ENCODE measurements at regions not wholly inside any gene's neighbourhood (a gene's known extent, or its start where the extent isn't known, plus 50 kb on each side); places are given as distances from the start of the nearest gene placed in this dataset.

DNA sequence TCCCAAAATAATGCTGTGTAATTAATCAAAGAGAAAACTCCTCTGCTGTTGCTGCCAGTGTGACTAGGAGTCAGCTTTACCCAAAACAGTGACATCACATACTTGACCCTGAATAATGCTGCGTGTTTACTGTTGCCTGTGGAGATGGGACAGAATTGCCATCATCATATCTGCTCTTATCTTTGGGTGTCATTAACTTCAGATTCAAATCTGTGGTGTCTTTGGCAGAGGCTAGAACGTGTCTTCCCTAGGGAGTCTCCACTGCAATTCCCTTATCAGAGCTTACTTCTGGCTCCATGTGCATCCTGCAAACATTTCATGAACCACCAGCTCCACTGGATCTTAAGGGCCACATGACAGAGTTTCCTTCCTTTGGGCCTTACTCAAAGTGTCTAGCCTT is 88.9 kb upstream of the MRPS30 start:
- Histone ChIP-seq H3K36me3 (ENCODE audit: low read depth) (no peaks in the 10 kb centered on the region), H3K4me1 (ENCODE audit: insufficient read depth, poor library complexity, severe bottlenecking) (no peaks in the 10 kb centered on the region), H3K9me3 (ENCODE audit: severe bottlenecking) (no peaks in the 10 kb centered on the region), H3K27ac (ENCODE audit: poor library complexity, severe bottlenecking) (no peak overlapping the region), H3K27me3 (ENCODE audit: insufficient read depth, poor library complexity, severe bottlenecking) (no peaks in the 10 kb centered on the region), H3K4me3 (ENCODE audit: severe bottlenecking) (no peak overlapping the region)
- ATAC-seq (ENCODE audit: low read depth) (no peak), DNase-seq (ENCODE audit: low spot score) (no peak)
- TF ChIP-seq, protein P1, sequence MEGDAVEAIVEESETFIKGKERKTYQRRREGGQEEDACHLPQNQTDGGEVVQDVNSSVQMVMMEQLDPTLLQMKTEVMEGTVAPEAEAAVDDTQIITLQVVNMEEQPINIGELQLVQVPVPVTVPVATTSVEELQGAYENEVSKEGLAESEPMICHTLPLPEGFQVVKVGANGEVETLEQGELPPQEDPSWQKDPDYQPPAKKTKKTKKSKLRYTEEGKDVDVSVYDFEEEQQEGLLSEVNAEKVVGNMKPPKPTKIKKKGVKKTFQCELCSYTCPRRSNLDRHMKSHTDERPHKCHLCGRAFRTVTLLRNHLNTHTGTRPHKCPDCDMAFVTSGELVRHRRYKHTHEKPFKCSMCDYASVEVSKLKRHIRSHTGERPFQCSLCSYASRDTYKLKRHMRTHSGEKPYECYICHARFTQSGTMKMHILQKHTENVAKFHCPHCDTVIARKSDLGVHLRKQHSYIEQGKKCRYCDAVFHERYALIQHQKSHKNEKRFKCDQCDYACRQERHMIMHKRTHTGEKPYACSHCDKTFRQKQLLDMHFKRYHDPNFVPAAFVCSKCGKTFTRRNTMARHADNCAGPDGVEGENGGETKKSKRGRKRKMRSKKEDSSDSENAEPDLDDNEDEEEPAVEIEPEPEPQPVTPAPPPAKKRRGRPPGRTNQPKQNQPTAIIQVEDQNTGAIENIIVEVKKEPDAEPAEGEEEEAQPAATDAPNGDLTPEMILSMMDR (IDR thresholded peaks at IDR 0.05; ENCODE audit: poor library complexity, severe bottlenecking), result no peak

DNA sequence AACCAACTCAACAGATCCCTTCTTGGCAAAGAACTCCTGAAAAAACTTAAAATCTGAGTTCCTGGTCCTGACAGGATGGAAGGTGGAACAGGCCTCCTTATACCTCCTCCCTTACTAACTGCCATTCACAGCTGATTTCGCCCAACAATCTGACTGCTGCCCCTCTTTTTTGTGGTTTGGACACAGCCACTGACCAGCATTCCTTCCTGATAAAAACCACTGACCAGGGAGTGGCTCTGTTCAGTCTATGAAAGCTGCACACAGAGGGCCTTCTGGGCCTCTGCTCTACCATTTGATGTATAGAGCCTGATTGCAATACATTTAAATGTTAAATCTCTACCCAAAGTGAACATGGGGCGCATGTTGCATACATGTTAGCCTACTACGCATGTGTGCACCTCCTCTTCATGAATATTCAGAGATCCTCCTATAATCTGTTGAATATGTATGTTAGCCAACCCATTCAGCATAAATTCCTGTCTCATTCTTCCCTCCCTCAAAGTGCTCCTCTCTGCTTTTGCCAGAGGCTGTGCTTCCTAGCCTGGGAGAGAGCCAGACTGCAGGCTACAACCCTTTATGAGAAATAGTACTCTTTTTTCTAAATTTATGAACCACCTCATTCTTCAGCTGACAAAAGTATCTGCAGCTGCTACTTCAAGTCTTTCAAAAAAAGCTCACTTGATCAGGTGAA is 93.7 kb upstream of the MRPS30 start:
- ATAC-seq (ENCODE audit: low read depth) (no peak), DNase-seq (ENCODE audit: low spot score) (no peak)
- no peak overlapping the region for H3K27ac ChIP-seq (ENCODE audit: poor library complexity, severe bottlenecking)
- no peaks in the 10 kb centered on the region for H3K27me3 ChIP-seq (ENCODE audit: insufficient read depth, poor library complexity, severe bottlenecking)
- no peaks in the 10 kb centered on the region for H3K36me3 ChIP-seq (ENCODE audit: low read depth)
- H3K4me3 ChIP-seq (ENCODE audit: severe bottlenecking), result no peak overlapping the region
- H3K9me3 ChIP-seq (ENCODE audit: severe bottlenecking), result no peaks in the 10 kb centered on the region
- TF ChIP-seq, protein P1 (IDR thresholded peaks at IDR 0.05; ENCODE audit: poor library complexity, severe bottlenecking), result no peak
- no peaks in the 10 kb centered on the region for H3K4me1 ChIP-seq (ENCODE audit: insufficient read depth, poor library complexity, severe bottlenecking)

DNA sequence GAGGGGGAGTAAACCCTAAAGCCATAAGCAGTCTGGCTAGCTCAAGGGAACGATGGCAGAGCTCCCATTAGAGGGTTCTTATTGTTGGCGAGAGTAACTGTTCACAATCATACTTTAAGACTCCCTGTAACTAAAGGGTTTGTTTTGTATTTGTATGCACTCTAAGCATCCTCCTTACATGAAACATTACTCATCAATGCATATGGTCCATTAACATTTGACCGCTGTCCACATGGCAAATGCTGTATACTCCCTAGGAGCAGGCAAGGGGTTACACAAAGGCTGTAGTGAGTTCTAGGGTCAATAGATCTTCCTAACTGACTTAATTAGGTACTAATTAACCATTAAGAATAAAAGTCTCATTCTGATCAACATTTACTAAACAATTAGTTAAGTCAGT is 95.3 kb upstream of the MRPS30 start:
- H3K4me3 ChIP-seq (ENCODE audit: severe bottlenecking), result no peak overlapping the region
- no peak overlapping the region for H3K27ac ChIP-seq (ENCODE audit: poor library complexity, severe bottlenecking)
- H3K9me3 ChIP-seq (ENCODE audit: severe bottlenecking), result no peaks in the 10 kb centered on the region
- TF ChIP-seq, protein P1 (IDR thresholded peaks at IDR 0.05; ENCODE audit: poor library complexity, severe bottlenecking), result no peak
- no peaks in the 10 kb centered on the region for H3K36me3 ChIP-seq (ENCODE audit: low read depth)
- H3K27me3 ChIP-seq (ENCODE audit: insufficient read depth, poor library complexity, severe bottlenecking), result no peaks in the 10 kb centered on the region
- DNase-seq (ENCODE audit: low spot score) (no peak), ATAC-seq (ENCODE audit: low read depth) (no peak)
- no peaks in the 10 kb centered on the region for H3K4me1 ChIP-seq (ENCODE audit: insufficient read depth, poor library complexity, severe bottlenecking)

DNA sequence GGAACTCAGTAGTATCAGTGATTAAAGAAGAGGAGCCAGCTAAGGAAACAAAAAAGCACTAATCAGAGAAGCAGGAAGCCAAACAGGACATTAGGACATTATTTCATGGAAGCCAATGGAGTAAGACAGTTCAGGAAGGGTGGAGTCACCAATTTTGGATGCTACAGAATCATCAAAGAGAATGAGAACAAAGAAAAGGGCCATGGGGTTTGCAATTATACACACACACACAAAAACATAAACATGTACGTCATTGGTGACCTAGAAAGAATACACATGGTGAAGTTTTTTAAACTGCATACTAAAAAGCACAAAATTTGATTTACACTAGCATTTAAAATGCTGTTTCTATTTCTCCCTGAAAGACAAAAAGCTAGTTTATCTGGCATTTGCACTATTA is 96.8 kb upstream of the MRPS30 start:
- ATAC-seq (ENCODE audit: low read depth) (no peak), DNase-seq (ENCODE audit: low spot score) (no peak)
- no peaks in the 10 kb centered on the region for H3K27me3 ChIP-seq (ENCODE audit: insufficient read depth, poor library complexity, severe bottlenecking)
- no peak overlapping the region for H3K27ac ChIP-seq (ENCODE audit: poor library complexity, severe bottlenecking)
- H3K4me3 ChIP-seq (ENCODE audit: severe bottlenecking), result no peak overlapping the region
- no peaks in the 10 kb centered on the region for H3K4me1 ChIP-seq (ENCODE audit: insufficient read depth, poor library complexity, severe bottlenecking)
- TF ChIP-seq, protein P1 (IDR thresholded peaks at IDR 0.05; ENCODE audit: poor library complexity, severe bottlenecking), result no peak
- H3K9me3 ChIP-seq (ENCODE audit: severe bottlenecking), result no peaks in the 10 kb centered on the region
- no peaks in the 10 kb centered on the region for H3K36me3 ChIP-seq (ENCODE audit: low read depth)

DNA sequence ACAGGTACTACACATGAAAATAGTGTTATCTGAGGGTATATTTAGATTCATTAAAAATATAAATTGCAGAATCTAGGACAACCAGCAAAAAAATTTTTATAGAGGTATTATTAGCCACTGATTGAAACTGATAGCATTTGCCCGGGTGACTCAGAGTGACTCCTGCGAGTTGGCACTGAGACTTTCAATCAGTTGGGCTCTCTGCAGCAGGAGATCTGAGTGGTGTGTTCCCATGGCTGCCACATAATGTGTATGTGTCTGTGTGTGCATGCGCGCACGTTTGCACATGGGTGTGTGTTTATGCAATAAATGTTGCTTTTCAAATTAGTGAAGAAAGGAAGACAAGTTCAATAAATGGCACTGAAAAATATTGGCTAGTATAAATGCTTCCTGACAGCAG is 100.1 kb upstream of the MRPS30 start:
- no peaks in the 10 kb centered on the region for H3K4me1 ChIP-seq (ENCODE audit: insufficient read depth, poor library complexity, severe bottlenecking)
- no peaks in the 10 kb centered on the region for H3K9me3 ChIP-seq (ENCODE audit: severe bottlenecking)
- no peak overlapping the region for H3K27ac ChIP-seq (ENCODE audit: poor library complexity, severe bottlenecking)
- ATAC-seq (ENCODE audit: low read depth), result peak; percentile 75
- no peak for DNase-seq (ENCODE audit: low spot score)
- TF ChIP-seq, protein P1 (IDR thresholded peaks at IDR 0.05; ENCODE audit: poor library complexity, severe bottlenecking), result no peak
- H3K36me3 ChIP-seq (ENCODE audit: low read depth), result no peaks in the 10 kb centered on the region
- H3K27me3 ChIP-seq (ENCODE audit: insufficient read depth, poor library complexity, severe bottlenecking), result no peaks in the 10 kb centered on the region
- no peak overlapping the region for H3K4me3 ChIP-seq (ENCODE audit: severe bottlenecking)
